ENCODE measurements at regions not wholly inside any gene's neighbourhood (a gene's known extent, or its start where the extent isn't known, plus 50 kb on each side); places are given as distances from the start of the nearest gene placed in this dataset.
"Not testable (repeated sequence)": the region's sequence is repeated elsewhere in the genome, so short reads cannot be mapped to it uniquely, and the experiment has no call there.

GRCh38 chr3:84637272-84637671, 321.5 kb upstream of the CADM2 start:
- POLR2A ChIA-PET, result no interaction called here
- CTCF ChIA-PET, result no interaction called here

GRCh38 chr3:84666468-84666867, 292.3 kb upstream of the CADM2 start:
- ChIA-PET POLR2A (no interaction called here), CTCF (no interaction called here)

GRCh38 chr3:84679211-84679610, 279.6 kb upstream of the CADM2 start:
- CTCF ChIA-PET, result no interaction called here
- POLR2A ChIA-PET, result no interaction called here

GRCh38 chr3:84680700-84681099, 278.1 kb upstream of the CADM2 start:
- ChIA-PET CTCF (no interaction called here), POLR2A (no interaction called here)

DNA sequence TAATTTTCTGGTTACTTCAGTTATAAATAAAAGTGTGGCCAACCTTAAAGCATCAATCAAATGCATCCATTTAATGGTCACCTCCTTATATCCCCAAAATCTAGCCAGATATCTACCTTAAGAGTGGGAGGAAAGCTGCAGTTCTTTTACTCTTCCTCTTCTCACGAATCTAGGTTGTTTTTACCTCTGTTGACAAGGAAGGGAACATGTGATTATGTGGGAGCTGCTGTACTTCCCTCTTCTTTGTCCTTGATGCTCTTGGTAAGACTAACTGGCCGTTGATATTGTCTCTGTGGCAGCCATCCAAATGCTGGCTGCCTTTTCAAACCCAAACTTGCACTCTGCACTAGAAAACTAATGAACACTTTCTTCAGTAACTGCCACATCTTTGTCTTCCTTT, 275.3 kb upstream of the CADM2 start:
- ChIA-PET POLR2A (no interaction called here), CTCF (no interaction called here)

GRCh38 chr3:84685467-84685866, 273.3 kb upstream of the CADM2 start:
- ChIA-PET POLR2A (no interaction called here), CTCF (no interaction called here)

DNA sequence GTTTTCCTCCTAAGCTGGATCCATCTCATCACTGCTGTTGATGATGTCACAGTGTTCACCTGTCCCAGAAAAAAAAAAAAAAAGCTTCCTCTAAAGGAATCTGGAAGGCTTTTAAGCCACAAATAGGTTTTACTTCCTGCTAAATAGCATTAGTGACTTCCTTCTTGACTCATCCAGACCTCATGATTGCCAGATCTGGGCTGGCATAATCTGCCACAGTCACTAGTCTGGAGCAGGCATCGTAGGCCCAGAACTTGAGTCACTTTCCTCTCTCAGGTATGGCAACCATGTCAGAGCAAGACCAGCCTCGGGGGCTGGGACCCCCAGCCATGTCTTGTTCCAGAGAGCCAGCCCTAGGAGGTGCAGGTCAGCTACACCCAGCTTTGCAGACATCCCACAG, 266.5 kb upstream of the CADM2 start:
- CTCF ChIA-PET, result no interaction called here
- POLR2A ChIA-PET, result no interaction called here

GRCh38 chr3:84710288-84710687, 248.5 kb upstream of the CADM2 start:
- POLR2A ChIA-PET, CTCF ChIA-PET: not testable (repeated sequence)

DNA sequence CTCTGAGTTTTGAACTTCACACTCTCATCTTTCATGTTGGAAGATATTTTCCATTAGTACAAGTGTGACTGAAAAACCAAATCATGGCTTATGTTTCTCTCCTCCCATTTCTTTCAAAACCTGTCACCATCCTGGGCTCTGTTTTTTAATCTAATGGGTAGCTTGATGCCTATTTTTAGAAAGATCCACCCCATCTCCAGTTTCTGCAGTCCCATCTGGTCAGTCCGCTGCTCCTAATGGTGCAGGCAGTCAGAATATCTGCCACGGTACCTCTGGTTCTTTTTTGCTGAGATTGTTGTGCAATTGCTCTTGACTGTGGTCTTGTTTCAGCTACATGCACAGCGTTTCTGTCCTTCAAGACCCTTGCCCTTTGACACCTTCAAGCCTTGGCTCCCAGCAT, 240.9 kb upstream of the CADM2 start:
- ChIA-PET CTCF (no interaction called here), POLR2A (no interaction called here)

DNA sequence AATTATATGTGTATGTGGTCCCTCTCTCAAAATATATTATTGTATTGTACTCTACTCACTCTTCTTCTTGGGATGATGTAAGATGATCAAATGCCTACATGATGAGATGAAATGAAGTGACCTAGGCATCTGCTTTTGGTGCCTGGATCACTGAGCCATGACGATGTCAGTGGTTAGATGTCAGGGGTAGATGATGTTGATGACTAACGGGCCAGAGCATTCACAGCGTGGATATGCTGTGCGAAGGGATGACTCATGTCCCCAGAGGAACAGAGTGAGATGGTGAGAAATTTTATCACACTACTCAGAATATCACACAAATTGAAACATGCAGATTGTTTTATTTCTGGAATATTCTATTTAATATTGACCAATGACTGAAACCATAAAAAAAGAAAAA, 233.9 kb upstream of the CADM2 start:
- ChIA-PET POLR2A (no interaction called here), CTCF (no interaction called here)

DNA sequence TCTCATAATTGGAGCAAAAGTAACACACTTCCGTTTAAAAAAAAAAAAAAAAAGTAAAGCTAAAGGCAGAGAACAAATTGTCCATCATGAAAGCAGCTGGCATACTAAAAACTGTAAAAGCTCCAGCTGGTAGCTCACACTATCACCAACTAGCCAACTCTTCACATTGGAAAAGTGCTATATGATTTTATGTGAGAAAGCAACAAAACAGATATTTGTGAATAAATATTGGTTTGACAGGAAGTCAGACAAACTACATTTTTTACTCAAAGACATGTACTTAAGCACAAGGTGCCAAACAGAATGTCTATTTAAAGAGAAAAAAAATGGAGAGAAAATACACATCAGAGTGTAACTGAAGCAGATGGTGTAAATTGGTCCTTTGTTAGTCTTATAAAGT, 231.2 kb upstream of the CADM2 start:
- CTCF ChIA-PET, result no interaction called here

DNA sequence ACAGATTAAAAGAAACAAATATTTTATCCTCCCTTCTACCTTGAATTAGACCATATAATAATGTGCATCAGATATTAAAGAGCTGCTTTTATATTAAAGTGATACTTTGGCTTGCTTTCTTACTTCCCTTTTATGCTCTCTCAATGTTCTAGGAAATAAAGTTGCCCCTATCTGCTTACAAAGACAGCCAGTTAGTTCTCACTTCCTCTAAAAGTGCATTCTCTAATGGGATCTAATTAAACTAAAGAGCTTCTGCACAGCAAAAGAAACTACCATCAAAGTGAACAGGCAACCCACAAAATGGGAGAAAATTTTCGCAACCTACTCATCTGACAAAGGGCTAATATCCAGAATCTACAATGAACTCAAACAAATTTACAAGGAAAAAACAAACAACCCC, 224.1 kb upstream of the CADM2 start:
- POLR2A ChIA-PET, CTCF ChIA-PET: not testable (repeated sequence)

More for the DNA sequence above, 231.2 kb upstream of the CADM2 start:
- POLR2A ChIA-PET, result no interaction called here

DNA sequence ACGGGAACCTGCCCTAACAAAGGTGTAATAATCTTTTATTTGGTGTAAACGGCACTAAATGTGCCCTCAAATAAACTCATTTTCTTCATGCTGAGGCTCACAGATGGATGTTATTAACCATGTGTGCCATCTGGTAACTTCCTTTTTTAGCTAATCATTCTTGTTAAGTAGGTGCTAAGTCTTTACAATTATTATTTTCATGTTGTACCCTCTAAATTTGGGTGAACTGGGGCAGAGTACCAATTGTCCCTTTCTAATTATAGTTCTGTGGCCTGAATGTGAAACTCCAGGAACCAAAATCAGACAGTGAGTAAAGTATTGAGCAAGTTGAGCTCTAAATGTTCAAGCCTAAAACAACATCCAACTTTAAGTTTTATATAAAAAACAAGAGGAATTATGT, 220.7 kb upstream of the CADM2 start:
- ChIA-PET CTCF (no interaction called here), POLR2A (no interaction called here)

GRCh38 chr3:84742915-84743425, 215.8 kb upstream of the CADM2 start:
- ChIA-PET POLR2A (no interaction called here), CTCF (no interaction called here)

- ChIA-PET CTCF (no interaction called here), POLR2A (no interaction called here)
Observed at GRCh38 chr3:84744130-84744529, 214.7 kb upstream of the CADM2 start.

DNA sequence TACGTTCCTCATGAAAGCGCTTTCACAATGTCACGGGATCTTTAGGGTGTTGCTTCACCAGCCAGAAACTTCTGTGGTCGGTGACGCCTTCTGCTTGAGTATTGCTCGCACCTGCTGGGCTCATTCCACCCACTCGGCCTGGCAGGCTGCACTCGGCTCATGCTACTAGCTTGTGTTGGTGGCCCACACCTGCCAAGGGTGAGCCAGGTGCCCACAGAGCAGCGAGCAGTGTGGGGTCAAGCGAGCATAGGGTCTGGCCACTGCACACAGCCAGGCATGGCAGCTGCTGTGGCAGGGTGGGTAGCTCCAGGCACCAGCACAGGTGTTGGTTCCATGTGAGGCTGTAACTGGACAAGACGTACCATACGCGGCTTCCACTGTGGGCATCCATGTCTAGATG, 202.9 kb upstream of the CADM2 start:
- ChIA-PET POLR2A (no interaction called here), CTCF (no interaction called here)

DNA sequence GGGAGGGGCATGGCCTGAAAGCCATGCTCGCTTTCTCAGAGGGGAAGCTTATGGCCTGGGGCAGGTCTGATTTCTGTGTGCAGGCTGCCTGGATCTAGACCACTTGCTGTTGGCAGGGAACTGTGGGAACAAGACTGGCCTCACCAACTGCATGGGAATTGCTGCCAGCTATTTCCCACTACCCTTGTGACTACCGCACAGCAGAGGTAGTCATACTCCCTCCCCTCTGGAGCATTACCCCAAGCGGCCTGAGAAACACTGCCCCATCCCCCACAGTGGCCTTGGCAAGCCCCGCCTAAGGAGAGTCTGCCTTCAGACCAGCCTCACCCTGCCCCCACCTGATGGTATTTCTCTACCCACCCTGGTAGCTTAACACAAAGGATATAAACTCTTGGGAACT, 199.4 kb upstream of the CADM2 start:
- CTCF ChIA-PET, result no interaction called here
- POLR2A ChIA-PET, result no interaction called here

- CTCF ChIA-PET, result no interaction called here
- POLR2A ChIA-PET, result no interaction called here
Observed at GRCh38 chr3:84772841-84773240, 185.9 kb upstream of the CADM2 start.

GRCh38 chr3:84783281-84783680, 175.5 kb upstream of the CADM2 start:
- POLR2A ChIA-PET, result no interaction called here

DNA sequence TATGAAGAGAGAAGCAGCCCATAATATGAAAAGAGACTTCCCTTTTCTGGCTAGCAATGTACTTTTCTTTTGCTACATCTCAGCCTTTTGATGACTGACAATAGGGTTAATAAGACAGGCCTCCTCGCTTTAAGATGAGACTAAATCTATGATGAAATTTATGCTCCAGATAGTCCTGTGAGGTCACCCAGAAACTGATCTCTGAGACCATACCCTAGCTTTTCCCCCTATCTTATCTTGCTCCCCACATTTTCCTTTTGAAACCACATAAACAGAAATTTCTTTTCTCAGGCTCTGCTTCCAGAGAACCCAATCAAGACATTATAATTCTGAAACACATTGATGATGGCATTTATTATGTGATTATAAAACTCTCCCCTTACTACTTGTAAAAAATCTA, 168.8 kb upstream of the CADM2 start:
- ChIA-PET POLR2A (no interaction called here), CTCF (no interaction called here)

More at GRCh38 chr3:84783281-84783680, 175.5 kb upstream of the CADM2 start:
- CTCF ChIA-PET, result no interaction called here

DNA sequence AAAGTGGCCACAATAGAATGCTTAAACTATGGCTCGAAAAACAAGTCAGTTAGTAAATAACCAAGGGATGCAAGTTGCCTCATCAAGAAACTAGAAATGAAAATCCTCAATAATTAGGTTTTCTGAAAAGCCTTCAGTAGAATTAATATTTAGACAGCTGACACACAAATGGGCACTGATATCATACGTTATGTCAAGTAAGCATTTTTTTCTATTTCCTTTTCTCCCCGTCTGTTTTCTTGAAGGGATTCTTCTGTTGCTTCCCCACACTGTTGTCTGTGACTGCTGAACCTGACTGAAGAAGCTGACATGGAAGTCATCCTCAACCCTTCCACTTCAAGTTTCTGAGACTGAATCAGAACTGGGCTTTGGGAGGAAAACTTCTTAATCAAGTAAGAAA, 151.8 kb upstream of the CADM2 start:
- POLR2A ChIA-PET, result no interaction called here
- CTCF ChIA-PET, result no interaction called here

DNA sequence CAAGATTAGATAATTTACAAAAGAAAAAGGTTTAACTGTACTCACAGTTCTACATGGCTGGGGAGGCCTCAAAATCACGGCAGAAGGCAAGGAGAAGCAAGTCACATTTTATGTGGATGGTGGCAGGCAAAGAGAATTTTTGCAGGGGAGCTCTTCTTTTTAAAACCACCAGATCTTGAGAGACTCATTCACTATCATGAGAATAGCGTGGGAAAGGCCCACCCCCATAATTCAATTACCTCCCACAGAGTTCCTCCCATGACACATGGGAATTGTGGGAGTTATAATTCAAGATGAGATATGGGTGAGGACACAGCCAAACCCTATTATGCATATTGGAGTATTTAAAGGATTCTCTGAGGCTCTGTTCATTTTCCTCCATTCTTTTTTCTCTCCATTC, 138.7 kb upstream of the CADM2 start:
- POLR2A ChIA-PET, result no interaction called here
- CTCF ChIA-PET, result no interaction called here

- POLR2A ChIA-PET, result no interaction called here
- CTCF ChIA-PET, result no interaction called here
Observed at GRCh38 chr3:84820906-84821305, 137.9 kb upstream of the CADM2 start.

All from activated CD8-positive, alpha-beta memory T cell treated with anti-CD3 and anti-CD28 coated beads for 36 hours (primary cell).